OCI-LY7 (cell line): ENCODE measurements at regions not wholly inside any gene's neighbourhood (a gene's known extent, or its start where the extent isn't known, plus 50 kb on each side); places are given as distances from the start of the nearest gene placed in this dataset.

Source experiments
- EZH2phosphoT487 ChIP-seq: fragments of 200-600 bp; sonication (generic); IDR thresholded peaks from 2 replicates; pipeline ENCODE4 v1.6.1; 2018; ENCODE audit warnings: low read depth, borderline replicate concordance, mild to moderate bottlenecking, mixed run types, antibody characterized with exemption, low read length, moderate library complexity, mixed read lengths
- TF ChIP-seq, protein P1 (sequence below): fragments of 200-600 bp; sonication (generic); conservative IDR thresholded peaks from 2 replicates; pipeline ENCODE4 v1.5.1; 2014; ENCODE audit warnings: mild to moderate bottlenecking, antibody characterized with exemption, low read length, moderate library complexity, mixed read lengths

DNA sequence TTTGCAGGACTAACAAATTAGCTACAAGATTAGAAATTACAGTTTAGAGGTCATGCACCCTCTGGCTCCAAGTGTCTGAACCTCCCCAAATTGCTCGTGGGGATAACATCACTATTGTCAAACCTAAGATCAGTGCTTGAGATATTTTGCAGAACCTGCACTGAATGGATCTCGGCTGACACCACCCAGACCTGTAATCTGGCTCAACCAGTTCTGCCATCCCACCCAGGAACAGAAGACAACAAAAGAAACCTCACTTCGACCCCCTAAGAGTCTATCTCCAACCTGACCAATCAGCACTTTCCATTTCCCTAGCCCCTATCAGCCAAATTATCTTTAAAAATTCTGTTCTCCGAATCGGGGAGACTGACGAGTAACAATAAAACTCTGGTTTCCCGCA, 318.7 kb downstream of the NAP1L3 start:
- no peak for TF ChIP-seq EZH2phosphoT487
- TF ChIP-seq, protein P1, sequence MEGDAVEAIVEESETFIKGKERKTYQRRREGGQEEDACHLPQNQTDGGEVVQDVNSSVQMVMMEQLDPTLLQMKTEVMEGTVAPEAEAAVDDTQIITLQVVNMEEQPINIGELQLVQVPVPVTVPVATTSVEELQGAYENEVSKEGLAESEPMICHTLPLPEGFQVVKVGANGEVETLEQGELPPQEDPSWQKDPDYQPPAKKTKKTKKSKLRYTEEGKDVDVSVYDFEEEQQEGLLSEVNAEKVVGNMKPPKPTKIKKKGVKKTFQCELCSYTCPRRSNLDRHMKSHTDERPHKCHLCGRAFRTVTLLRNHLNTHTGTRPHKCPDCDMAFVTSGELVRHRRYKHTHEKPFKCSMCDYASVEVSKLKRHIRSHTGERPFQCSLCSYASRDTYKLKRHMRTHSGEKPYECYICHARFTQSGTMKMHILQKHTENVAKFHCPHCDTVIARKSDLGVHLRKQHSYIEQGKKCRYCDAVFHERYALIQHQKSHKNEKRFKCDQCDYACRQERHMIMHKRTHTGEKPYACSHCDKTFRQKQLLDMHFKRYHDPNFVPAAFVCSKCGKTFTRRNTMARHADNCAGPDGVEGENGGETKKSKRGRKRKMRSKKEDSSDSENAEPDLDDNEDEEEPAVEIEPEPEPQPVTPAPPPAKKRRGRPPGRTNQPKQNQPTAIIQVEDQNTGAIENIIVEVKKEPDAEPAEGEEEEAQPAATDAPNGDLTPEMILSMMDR = no peak
